Adrenal gland (tissue), 9 donors: ENCODE measurements at regions not wholly inside any gene's neighbourhood (a gene's known extent, or its start where the extent isn't known, plus 50 kb on each side); places are given as distances from the start of the nearest gene placed in this dataset.

ENCODE experiments used
- DNase-seq, 7 donors: peaks; one replicate each; pipeline ENCODE4 v3.0.0-alpha.2; 2019 to 2020
- H3K27ac ChIP-seq, 5 donors: fragments of 200-600 bp; sonication (generic) in 4 of 5; 1 replicate in 3 of 5; 2 replicates in 2 of 5; pipeline versions ENCODE4 v1.5.1 to v1.8.0; 2016 to 2020; ENCODE audit warnings: mild to moderate bottlenecking in 1 of 5
- H3K27me3 ChIP-seq: fragments of 200-600 bp; 2 replicates; pipeline ENCODE4 v1.8.0; 2021
- H3K36me3 ChIP-seq, 2 donors: fragments of 200-600 bp; replicated peaks in 1 of 2; 1 replicate in 1 of 2; 2 replicates in 1 of 2; pipeline versions ENCODE4 v1.5.1 to v1.8.0; 2018 to 2022
- H3K4me1 ChIP-seq, 2 donors: fragments of 200-600 bp; replicated peaks in 1 of 2; 1 replicate in 1 of 2; 2 replicates in 1 of 2; pipeline versions ENCODE4 v1.5.1 to v1.8.0; 2018 to 2021
- H3K4me3 ChIP-seq, 4 donors: fragments of 200-600 bp; sonication (generic) in 3 of 4; one replicate each; pipeline ENCODE4 v1.5.1; 2016 to 2018
- H3K9me3 ChIP-seq, 3 donors: fragments of 200-600 bp; sonication (generic) in 1 of 3; replicated peaks in 1 of 3; 1 replicate in 2 of 3; 2 replicates in 1 of 3; pipeline versions ENCODE4 v1.5.1 to v1.8.0; 2016 to 2021
- CTCF ChIP-seq, 6 experiments: fragments of 450-650 bp in 4 of 6; fragments of 200-600 bp in 2 of 6; sonication (generic) in 1 of 6; IDR thresholded peaks; 1 replicate in 5 of 6; 2 replicates in 1 of 6; pipeline versions ENCODE4 v1.5.1 to v1.8.0; 2016 to 2021; ENCODE audit warnings: antibody characterized with exemption in 6 of 6, mild to moderate bottlenecking in 2 of 6, moderate library complexity in 1 of 6
- POLR2A ChIP-seq, 2 donors: fragments of 450-650 bp; IDR thresholded peaks; one replicate each; pipeline ENCODE4 v1.6.1; 2017; ENCODE audit warnings: antibody characterized with exemption in 2 of 2, mild to moderate bottlenecking in 2 of 2, moderate library complexity in 1 of 2
- WGBS, 4 donors: extraction: QIAGEN DNeasy Blood & Tissue Kit in 2 of 4; methylation state at CpG; one replicate each; pipeline versions ENCODE4 v1.1.5 to v1.1.7; 2013 to 2017; 5-methylcytosine and 5-hydroxymethylcytosine counted together
- intact Hi-C, 2 donors: fragments of 100-400 bp; cut with DNase I; formaldehyde crosslinking; loops; one replicate each; pipeline versions ENCODE4 v1.14.1 to v1.15.0; 2022 to 2023
- donor health status: healthy with polysubstance abuse.
- donor health status: Bipolar disorder and iron deficiency.
- donor health status: DM: yes; HTN: yes; CAD: no.
- donor health status: DM: no; HTN: no; CAD: no.
- donor health status: DM: no; HTN: no; CAD: no.

DNA sequence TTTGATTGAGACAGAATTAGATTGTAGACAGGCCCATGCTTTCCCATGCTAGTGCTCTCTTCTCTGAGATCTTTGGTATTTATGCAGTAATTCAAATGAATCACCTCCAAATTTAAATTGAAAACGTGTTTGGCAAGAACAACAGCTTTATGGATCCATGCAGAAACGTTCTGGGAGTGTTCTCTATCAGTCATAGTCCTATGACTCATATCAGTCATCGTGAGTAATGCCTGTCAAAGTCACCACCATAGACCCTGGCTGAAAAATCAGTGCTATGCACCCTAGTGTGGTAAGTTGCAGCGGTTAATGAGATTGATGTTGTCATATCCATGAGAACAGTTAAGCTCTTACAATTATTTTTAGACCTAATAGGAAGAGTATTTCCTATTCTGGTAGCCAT, 90.1 kb upstream of the FOXG1 start:
- DNase-seq: no peak
- no peak overlapping the region for H3K4me3 ChIP-seq
- intact Hi-C loops: no loop called here
- H3K27ac ChIP-seq: no peak overlapping the region
- no peaks in the 10 kb centered on the region for H3K27me3 ChIP-seq
- no peaks in the 10 kb centered on the region for H3K9me3 ChIP-seq
- TF ChIP-seq CTCF (IDR thresholded peaks at IDR 0.05) (no peak), POLR2A (IDR thresholded peaks at IDR 0.05) (no peak)
- 35 to 50% (median 41%) methylated on average over 4 of the region's 4 CpGs for WGBS, 4 donors
- H3K36me3 ChIP-seq: no peaks in the 10 kb centered on the region
- no peaks in the 10 kb centered on the region for H3K4me1 ChIP-seq

- H3K27ac ChIP-seq: no peak overlapping the region
- no peaks in the 10 kb centered on the region for H3K36me3 ChIP-seq
- DNase-seq: no peak
- no peaks in the 10 kb centered on the region for H3K27me3 ChIP-seq
- 63 to 85% (median 73%) methylated on average over 2 of the region's 2 CpGs for WGBS, 4 donors
- TF ChIP-seq CTCF (IDR thresholded peaks at IDR 0.05) (no peak), POLR2A (IDR thresholded peaks at IDR 0.05) (no peak)
- H3K4me1 ChIP-seq: no peaks in the 10 kb centered on the region
- intact Hi-C loops: no loop called here
- no peak overlapping the region for H3K4me3 ChIP-seq
- no peaks in the 10 kb centered on the region for H3K9me3 ChIP-seq
These were observed 89.2 kb upstream of the FOXG1 start for GRCh38 chr14:28677381-28677780.

- no peak for DNase-seq
- TF ChIP-seq CTCF (IDR thresholded peaks at IDR 0.05) (no peak), POLR2A (IDR thresholded peaks at IDR 0.05) (no peak)
- Histone ChIP-seq H3K27ac (no peak overlapping the region), H3K36me3 (no peaks in the 10 kb centered on the region), H3K4me3 (no peak overlapping the region), H3K27me3 (no peaks in the 10 kb centered on the region), H3K9me3 (no peaks in the 10 kb centered on the region), H3K4me1 (no peaks in the 10 kb centered on the region)
- intact Hi-C loops: no loop called here
- WGBS, 4 donors: 36 to 46% (median 44%) methylated on average over 2 of the region's 2 CpGs
These were observed 87.7 kb upstream of the FOXG1 start for GRCh38 chr14:28678887-28679286.

DNA sequence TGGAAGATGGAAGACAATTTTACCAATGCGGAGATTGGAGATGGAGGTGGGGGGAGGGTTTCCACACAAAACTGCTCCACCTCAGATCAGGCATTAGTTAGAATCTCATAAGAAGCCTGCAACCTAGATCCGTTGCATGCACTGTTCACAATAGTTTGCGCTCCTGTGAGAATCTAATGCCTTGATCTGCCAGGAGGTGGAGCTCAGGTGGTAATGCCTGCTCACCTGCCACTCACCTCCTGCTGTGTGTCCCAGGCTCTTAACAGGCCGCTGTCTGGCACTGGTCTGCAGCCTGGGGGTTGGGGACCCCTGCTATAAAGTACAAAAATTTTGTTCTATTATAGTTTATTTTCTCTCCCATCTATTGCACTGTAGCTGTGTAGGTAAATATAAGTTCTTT, 84.9 kb upstream of the FOXG1 start:
- no peak for TF ChIP-seq CTCF (IDR thresholded peaks at IDR 0.05)
- no peak for TF ChIP-seq POLR2A (IDR thresholded peaks at IDR 0.05)
- 59 to 73% (median 67%) methylated on average over 4 of the region's 4 CpGs for WGBS, 4 donors
- Histone ChIP-seq H3K36me3 (no peaks in the 10 kb centered on the region), H3K4me3 (no peak overlapping the region), H3K9me3 (no peaks in the 10 kb centered on the region), H3K27me3 (no peaks in the 10 kb centered on the region), H3K27ac (no peak overlapping the region), H3K4me1 (no peaks in the 10 kb centered on the region)
- no peak for DNase-seq
- intact Hi-C loops: no loop called here
